ENCODE measurements at regions not wholly inside any gene's neighbourhood (a gene's known extent, or its start where the extent isn't known, plus 50 kb on each side); places are given as distances from the start of the nearest gene placed in this dataset.
"Not testable (repeated sequence)": the region's sequence is repeated elsewhere in the genome, so short reads cannot be mapped to it uniquely, and the experiment has no call there.

DNA sequence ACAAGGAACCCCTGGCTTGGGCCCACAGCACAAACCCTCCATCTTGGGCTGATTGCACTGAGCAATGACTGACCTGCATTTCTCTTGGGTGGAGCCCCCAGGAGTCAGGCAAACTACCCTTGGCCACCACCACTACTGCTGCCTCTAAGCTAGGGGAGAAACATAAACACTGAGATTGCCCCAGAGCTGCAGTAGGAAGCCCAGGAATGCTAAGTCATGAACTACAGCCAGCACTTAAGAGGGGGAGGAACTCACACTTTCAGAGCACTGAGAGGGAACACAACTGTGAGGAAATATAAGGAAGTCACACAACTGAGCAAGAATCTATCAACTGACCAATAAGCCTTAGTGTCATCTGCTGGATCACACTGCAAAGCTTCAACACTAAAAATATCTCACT is 111.6 kb upstream of the PPP3CA start:
- no peak for DNase-seq (ENCODE audit: insufficient read length, low spot score)
- TF ChIP-seq POLR2A (IDR thresholded peaks at IDR 0.05; ENCODE audit: low read depth, low read length): no peak
- FAIRE-seq: no peak

DNA sequence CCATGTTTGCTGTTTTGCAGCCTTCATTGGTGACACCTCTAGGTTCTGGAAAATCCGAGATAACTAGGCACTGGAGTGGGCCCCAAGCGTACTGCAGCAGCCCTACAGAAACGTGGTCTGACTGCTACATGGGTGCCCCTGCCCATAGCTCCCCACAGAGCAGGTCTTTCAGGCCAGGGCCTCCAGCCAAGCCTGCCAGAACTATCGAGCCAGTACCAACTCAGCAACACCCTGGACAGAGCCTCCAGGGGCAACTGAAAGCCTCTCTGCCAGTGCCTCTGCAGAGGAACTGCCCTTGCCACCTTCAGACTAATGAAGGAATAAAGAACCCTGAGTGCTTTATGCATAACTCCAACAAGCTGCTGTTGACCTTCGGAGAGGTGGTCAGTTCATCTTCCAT is 111.1 kb upstream of the PPP3CA start:
- TF ChIP-seq POLR2A (IDR thresholded peaks at IDR 0.05; ENCODE audit: low read depth, low read length): no peak
- FAIRE-seq: no peak

DNA sequence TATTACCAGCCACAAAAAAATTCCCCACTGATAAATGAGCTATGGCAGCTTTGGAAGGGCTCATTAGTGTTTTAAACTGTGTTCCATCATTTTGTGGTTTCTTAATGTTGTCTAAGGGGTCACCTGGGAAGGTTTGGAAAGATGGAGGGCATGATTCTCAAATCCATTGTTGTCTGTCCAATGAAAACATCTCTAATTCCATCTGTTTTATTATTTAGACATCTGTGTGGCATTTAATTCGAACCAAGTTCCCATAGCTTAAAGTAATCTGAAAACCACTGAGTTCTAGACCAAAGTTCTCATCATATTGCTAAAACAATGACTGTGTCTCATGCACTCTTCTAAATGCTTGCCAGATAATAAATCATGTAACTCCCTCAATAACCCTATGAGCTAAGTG is 103.8 kb upstream of the PPP3CA start:
- TF ChIP-seq POLR2A (IDR thresholded peaks at IDR 0.05; ENCODE audit: low read depth, low read length): no peak

More for the DNA sequence above, 111.1 kb upstream of the PPP3CA start:
- no peak for DNase-seq (ENCODE audit: insufficient read length, low spot score)

DNA sequence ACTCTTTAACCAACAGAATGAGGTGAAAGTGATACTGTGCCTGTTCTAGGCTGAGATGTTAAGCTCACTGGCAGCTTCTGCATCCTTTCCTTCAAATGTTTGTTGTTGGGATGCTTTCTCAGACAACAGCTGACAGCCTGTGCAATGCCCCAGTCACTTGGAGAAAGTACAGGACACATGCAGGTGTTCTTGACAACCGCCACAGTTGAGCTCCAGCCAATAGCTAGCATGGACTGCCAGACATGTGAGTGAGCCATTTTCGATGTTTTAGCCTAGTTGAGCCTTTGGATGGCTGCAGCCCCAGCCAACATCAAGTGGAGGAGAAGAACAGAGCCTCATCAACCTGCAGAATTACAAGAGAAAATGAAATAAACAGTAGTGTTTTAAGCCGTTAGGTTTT is 94.1 kb upstream of the PPP3CA start:
- TF ChIP-seq POLR2A (IDR thresholded peaks at IDR 0.05; ENCODE audit: low read depth, low read length): no peak
- no peak for DNase-seq (ENCODE audit: insufficient read length, low spot score)
- no peak for FAIRE-seq

More for the DNA sequence above, 103.8 kb upstream of the PPP3CA start:
- DNase-seq (ENCODE audit: insufficient read length, low spot score): no peak
- no peak for FAIRE-seq

GRCh38 chr4:101439926-101440325 is 92.6 kb upstream of the PPP3CA start:
- no peak for FAIRE-seq
- no peak for DNase-seq (ENCODE audit: insufficient read length, low spot score)
- no peak for TF ChIP-seq POLR2A (IDR thresholded peaks at IDR 0.05; ENCODE audit: low read depth, low read length)

DNA sequence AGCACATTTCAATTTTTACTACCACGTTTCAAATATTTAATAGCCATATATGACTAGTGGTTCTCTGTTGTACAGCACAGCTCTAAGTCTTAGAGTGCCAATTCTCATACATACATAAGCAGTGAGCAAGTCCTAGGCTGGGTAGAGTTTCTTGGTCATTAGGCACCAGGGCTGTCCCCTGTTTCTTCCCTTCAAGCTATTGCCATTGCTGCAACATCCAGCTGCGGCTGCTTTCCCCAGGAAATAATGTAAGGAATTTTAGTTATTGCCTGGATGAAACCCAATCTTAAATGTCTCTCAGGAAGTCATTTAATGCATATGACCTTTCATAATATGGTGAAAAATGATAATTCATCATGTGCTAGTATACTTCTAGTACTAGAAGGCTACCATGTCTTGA is 74.1 kb upstream of the PPP3CA start:
- no peak for TF ChIP-seq POLR2A (IDR thresholded peaks at IDR 0.05; ENCODE audit: low read depth, low read length)
- DNase-seq (ENCODE audit: insufficient read length, low spot score) (no peak), FAIRE-seq (no peak)

GRCh38 chr4:101420661-101421060 is 73.3 kb upstream of the PPP3CA start:
- no peak for DNase-seq (ENCODE audit: insufficient read length, low spot score)
- FAIRE-seq: no peak
- no peak for TF ChIP-seq POLR2A (IDR thresholded peaks at IDR 0.05; ENCODE audit: low read depth, low read length)

DNA sequence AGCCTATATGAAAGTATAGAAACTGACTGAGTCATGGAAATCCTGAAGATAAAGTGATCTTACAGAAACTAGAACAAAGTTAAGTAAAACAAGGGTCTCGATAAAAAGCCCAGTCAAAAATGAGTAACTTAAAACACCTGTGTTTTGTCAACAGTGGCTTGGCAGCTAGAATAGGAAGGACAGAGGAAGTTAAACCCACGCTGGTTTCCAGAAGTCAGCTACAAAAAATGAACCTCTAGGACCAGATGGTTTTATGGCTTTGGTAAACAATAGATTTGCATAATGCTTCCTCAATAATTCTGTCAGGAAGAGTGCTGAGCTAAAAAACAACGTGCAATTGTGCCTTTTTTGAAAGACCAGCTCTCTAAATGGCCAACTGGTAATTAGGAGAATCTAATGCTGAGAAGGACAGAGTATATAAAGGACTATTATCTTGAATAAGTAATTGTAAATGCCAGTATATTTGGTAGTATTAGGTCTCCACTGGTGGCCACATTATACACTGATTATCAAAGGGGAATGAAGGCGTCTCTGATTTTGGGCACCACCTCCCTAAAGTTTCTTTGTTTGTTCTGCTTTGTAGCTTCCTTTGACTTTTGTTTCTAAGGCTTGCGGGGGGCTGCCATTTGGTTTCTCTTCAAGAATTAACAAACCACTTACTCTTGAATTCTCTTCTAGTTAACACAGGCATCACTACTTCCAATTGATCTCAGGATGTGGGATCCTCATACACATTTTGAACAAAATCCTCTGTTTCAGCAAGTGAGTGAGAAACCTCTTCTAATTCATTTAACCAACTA is 72.2 kb upstream of the PPP3CA start:
- DNase-seq (ENCODE audit: insufficient read length, low spot score) (no peak), FAIRE-seq (no peak)

DNA sequence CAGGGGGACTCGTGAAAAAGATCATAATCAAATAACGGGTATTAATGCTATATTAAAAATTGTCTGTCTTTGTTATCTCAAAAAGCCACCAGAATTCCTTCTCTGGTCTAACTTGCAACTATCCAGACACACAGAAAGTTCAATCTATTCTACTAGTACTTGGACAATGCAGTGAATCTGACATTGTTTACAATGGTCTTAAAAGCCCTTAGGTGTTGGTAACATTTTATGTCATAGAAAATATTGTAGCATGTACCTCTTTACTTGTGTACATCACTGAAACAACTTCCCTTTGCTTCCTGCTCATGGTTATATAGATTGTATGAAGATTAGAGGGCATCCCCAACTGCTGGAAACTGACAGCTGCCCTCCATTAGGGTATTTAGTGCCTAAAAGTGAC is 71.1 kb upstream of the PPP3CA start:
- TF ChIP-seq POLR2A (IDR thresholded peaks at IDR 0.05; ENCODE audit: low read depth, low read length): no peak
- DNase-seq (ENCODE audit: insufficient read length, low spot score) (no peak), FAIRE-seq (no peak)

More for the DNA sequence above, 72.2 kb upstream of the PPP3CA start:
- TF ChIP-seq POLR2A (IDR thresholded peaks at IDR 0.05; ENCODE audit: low read depth, low read length): no peak

DNA sequence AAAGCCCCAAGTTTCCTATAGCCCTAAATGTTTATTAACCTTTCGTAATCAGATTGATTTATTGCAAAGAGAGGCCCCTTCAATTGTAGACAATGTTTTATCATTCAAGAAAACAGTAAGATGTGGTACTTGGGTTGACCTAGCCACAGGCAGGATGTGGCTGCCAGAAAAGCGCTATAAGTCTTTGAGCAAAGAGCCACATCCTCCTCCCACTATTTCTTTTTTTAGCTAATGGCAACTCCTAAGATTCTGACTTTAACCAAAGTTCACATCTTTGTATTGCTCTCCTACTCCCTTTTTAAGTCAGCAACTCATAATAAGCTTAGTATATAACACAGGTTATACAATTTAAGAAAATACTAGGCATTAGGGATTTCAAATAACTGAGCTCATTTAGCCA is 70.7 kb upstream of the PPP3CA start:
- DNase-seq (ENCODE audit: insufficient read length, low spot score) (no peak), FAIRE-seq (no peak)
- TF ChIP-seq POLR2A (IDR thresholded peaks at IDR 0.05; ENCODE audit: low read depth, low read length): no peak

- DNase-seq (ENCODE audit: insufficient read length, low spot score) (no peak), FAIRE-seq (no peak)
- TF ChIP-seq POLR2A (IDR thresholded peaks at IDR 0.05; ENCODE audit: low read depth, low read length): no peak
These were observed 69.7 kb upstream of the PPP3CA start for GRCh38 chr4:101417046-101417445.

GRCh38 chr4:101415962-101416361 is 68.6 kb upstream of the PPP3CA start:
- DNase-seq (ENCODE audit: insufficient read length, low spot score) (no peak), FAIRE-seq (no peak)
- TF ChIP-seq POLR2A (IDR thresholded peaks at IDR 0.05; ENCODE audit: low read depth, low read length): no peak

DNA sequence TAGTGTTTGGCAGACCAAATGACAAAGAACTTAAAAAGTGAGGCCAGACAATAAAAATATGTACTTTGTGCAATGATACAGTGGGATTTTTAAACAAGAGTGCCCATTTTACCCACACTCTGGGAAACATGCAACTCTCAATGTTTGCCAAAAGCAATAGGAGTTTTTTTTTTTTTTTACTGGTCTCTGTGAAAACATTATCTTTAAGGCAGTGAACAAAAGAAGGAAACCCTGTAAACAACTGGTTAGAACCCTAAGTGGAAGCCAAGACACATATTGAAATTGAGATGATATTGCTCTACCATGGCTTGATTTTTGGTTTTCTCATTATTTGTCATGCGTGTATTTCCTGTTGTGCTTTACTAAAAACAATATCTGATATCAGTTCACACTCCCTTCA is 67.2 kb upstream of the PPP3CA start:
- no peak for FAIRE-seq
- no peak for TF ChIP-seq POLR2A (IDR thresholded peaks at IDR 0.05; ENCODE audit: low read depth, low read length)
- no peak for DNase-seq (ENCODE audit: insufficient read length, low spot score)

GRCh38 chr4:101411926-101412325 is 64.6 kb upstream of the PPP3CA start:
- no peak for TF ChIP-seq POLR2A (IDR thresholded peaks at IDR 0.05; ENCODE audit: low read depth, low read length)
- DNase-seq (ENCODE audit: insufficient read length, low spot score): no peak
- FAIRE-seq: no peak

- not testable (repeated sequence) for FAIRE-seq; DNase-seq (ENCODE audit: insufficient read length, low spot score)
These were observed 64.1 kb upstream of the PPP3CA start for GRCh38 chr4:101411281-101411910.
